SK-N-SH (cell line): ENCODE measurements at regions not wholly inside any gene's neighbourhood (a gene's known extent, or its start where the extent isn't known, plus 50 kb on each side); places are given as distances from the start of the nearest gene placed in this dataset.

Experiments
- EP300 ChIP-seq, 2 experiments: IDR thresholded peaks; 2 replicates each; pipeline versions ENCODE4 v1.4.0 to v1.6.1; 2012; ENCODE audit warnings: borderline replicate concordance in 1 of 2, low read depth in 1 of 2, low read length in 1 of 2
- GATA2 ChIP-seq: sonication (generic); formaldehyde crosslinking; IDR thresholded peaks from 2 replicates; pipeline ENCODE4 v1.5.0; 2020; ENCODE audit warnings: mild to moderate bottlenecking, missing genetic modification reagents
- YY1 ChIP-seq: IDR thresholded peaks from 2 replicates; pipeline ENCODE4 v1.4.0; 2012; ENCODE audit warnings: low read depth, mild to moderate bottlenecking
- TF ChIP-seq, protein P1 (sequence below): IDR thresholded peaks from 2 replicates; pipeline ENCODE4 v1.4.0; 2012; ENCODE audit warnings: low read depth
- TF ChIP-seq, protein P2 (sequence below): fragments of 150-350 bp; IDR thresholded peaks from 2 replicates; pipeline ENCODE4 v1.6.1; 2017; ENCODE audit warnings: antibody characterized with exemption, low read length, low read depth, borderline replicate concordance
- TF ChIP-seq, protein P3 (sequence below): fragments of 200-600 bp; sonication (generic); IDR thresholded peaks from 2 replicates; pipeline ENCODE4 v1.6.1; 2017; ENCODE audit warnings: antibody characterized with exemption, mild to moderate bottlenecking, moderate library complexity

DNA sequence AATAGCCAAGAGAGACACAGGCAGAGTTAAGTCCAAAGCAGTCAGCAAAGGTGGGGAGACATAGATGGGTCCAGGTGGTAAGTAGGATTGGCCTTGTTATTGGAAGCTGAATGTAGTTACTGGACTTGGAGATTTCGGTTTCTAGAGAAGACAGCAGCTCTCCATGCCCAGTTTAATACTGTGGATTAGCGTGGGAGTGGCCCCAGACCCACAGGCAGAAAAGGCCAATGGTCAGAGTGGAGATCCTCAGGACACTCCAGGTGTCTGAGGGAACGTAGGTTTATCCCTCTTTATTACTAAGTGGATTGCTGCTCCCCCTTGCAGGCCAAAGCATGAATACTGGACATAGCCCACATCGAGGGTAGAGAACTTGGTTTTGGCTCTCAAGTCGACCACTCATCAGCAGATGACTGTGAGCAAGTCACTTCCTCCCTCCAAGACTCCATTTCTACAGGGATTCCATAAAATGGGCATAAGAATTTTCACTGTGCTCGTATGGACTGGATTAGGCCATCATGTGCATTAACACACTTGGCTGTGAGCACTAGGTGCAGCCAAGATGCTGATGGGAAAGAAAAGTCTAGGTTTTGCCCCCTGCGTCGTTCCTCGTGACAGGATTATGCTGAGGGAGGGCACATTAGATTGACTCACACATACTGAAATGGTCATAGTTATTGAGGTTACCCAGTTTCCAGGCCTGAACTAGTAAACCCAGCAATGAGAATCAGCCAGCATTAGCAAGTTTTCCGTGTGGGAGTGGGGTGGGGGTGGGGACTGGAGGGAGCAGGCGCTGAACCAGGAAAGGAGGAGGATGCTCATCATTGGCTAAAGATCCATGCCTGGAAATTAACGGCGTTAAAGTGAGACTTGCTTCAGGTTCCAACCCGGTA, 225.2 kb upstream of the TPRG1 start:
- TF ChIP-seq, protein P1, sequence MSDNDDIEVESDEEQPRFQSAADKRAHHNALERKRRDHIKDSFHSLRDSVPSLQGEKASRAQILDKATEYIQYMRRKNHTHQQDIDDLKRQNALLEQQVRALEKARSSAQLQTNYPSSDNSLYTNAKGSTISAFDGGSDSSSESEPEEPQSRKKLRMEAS = no peak
- TF ChIP-seq, protein P2, sequence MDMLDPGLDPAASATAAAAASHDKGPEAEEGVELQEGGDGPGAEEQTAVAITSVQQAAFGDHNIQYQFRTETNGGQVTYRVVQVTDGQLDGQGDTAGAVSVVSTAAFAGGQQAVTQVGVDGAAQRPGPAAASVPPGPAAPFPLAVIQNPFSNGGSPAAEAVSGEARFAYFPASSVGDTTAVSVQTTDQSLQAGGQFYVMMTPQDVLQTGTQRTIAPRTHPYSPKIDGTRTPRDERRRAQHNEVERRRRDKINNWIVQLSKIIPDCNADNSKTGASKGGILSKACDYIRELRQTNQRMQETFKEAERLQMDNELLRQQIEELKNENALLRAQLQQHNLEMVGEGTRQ = no peak
- TF ChIP-seq, protein P3, sequence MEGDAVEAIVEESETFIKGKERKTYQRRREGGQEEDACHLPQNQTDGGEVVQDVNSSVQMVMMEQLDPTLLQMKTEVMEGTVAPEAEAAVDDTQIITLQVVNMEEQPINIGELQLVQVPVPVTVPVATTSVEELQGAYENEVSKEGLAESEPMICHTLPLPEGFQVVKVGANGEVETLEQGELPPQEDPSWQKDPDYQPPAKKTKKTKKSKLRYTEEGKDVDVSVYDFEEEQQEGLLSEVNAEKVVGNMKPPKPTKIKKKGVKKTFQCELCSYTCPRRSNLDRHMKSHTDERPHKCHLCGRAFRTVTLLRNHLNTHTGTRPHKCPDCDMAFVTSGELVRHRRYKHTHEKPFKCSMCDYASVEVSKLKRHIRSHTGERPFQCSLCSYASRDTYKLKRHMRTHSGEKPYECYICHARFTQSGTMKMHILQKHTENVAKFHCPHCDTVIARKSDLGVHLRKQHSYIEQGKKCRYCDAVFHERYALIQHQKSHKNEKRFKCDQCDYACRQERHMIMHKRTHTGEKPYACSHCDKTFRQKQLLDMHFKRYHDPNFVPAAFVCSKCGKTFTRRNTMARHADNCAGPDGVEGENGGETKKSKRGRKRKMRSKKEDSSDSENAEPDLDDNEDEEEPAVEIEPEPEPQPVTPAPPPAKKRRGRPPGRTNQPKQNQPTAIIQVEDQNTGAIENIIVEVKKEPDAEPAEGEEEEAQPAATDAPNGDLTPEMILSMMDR = no peak
- TF ChIP-seq EP300 (IDR thresholded peaks at IDR 0.05; ENCODE audit: borderline replicate concordance in 1 of 2, low read depth in 1 of 2, low read length in 1 of 2) (no peak), GATA2 (no peak), YY1 (no peak)
